Epithelial cell of proximal tubule (primary cell): ENCODE measurements at regions not wholly inside any gene's neighbourhood (a gene's known extent, or its start where the extent isn't known, plus 50 kb on each side); places are given as distances from the start of the nearest gene placed in this dataset.

Experiments used
- DNase-seq: peaks from one replicate; pipeline ENCODE4 v3.0.0-alpha.2; 2011; ENCODE audit warnings: low read depth
- H3K4me3 ChIP-seq: 2 replicates; pipeline ENCODE4 v1.5.1; 2011; ENCODE audit warnings: low read depth, mild to moderate bottlenecking, low read length
- CTCF ChIP-seq: conservative IDR thresholded peaks from 2 replicates; pipeline ENCODE4 v1.5.1; 2012; ENCODE audit warnings: low read depth, mild to moderate bottlenecking, low read length

- DNase-seq, result no peak
- no peak for TF ChIP-seq CTCF
- H3K4me3 ChIP-seq, result no peak overlapping the region
These were observed 126.4 kb upstream of the HSD17B12 start for GRCh38 chr11:43554148-43554473.

- no peak for TF ChIP-seq CTCF
- no peak overlapping the region for H3K4me3 ChIP-seq
- no peak for DNase-seq
These were observed 125.4 kb upstream of the HSD17B12 start for GRCh38 chr11:43555186-43555585.

DNA sequence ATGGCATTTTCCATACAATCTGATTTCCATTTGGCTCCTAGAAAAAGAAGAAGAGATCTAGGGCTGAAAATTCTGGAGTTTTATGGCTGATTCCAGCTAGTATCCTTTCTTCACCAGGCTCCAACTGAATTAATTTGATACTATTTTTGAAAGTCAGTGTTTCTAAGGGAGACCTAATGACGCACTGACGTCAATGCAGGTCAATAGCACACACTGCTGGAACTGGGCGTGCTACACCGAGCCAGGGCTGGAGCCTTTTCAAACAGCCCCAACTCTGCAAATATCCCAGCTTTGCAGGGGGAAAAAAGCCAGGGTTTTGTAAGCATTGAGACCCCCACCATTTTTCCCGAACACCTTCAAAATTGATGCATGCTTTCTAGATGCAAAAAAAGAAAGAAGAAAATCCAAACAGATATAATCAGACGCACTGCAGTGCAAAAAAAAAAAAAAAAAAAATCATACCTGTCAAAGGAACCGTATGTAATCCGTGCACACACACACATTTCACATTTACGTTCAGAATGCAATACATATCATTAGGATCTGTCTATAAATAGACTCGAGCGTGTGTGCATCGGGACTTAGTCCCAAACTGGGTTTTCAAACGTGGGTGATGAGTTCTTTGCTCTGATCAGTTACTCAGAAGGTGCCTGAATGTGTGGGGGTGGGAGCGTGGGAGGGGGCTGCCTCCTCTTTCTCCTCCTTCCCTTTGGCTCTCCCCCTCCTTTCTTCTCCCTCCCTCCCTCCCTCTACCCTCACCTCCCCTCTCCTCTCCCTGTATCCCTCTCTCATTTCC lies 124.5 kb upstream of the HSD17B12 start:
- H3K4me3 ChIP-seq, result no peak overlapping the region
- TF ChIP-seq CTCF, result no peak
- no peak for DNase-seq

DNA sequence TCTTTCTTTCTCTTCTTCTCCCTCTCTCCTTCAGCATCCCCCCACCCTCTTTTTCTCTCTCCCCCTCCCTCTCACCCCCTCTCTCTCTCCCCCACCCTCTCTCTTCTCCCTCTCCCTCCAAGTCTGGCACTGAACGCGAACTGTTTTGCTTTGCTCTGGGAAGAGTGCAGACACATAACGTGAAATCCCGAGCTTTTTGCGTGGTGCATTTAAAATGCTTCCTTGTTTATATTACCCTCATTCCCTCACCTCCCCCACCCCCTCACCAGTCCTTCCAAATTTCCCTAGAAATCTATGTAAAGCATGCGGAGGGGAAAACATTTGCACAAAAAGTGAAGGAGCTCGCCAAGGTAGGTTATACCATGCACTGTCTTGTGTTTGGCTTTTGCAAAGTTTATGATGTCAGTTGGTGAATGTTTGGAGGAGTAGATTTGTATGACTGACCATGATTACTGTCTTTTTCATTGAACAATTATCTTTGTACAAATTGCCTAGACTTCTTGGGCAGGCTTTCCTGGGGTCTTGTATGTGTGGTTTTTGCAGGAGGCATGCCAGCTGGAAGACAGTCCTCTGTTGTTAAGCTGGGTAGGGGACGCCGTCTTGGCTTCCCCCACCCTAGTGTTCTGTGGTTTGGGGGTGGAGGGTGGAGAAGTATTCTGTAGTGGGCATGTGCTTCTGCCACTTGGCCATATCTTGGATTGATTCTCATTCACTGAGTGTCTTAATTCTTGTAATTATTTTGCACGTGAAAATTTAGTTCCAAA lies 123.7 kb upstream of the HSD17B12 start:
- no peak for TF ChIP-seq CTCF
- no peak overlapping the region for H3K4me3 ChIP-seq
- DNase-seq, result no peak

DNA sequence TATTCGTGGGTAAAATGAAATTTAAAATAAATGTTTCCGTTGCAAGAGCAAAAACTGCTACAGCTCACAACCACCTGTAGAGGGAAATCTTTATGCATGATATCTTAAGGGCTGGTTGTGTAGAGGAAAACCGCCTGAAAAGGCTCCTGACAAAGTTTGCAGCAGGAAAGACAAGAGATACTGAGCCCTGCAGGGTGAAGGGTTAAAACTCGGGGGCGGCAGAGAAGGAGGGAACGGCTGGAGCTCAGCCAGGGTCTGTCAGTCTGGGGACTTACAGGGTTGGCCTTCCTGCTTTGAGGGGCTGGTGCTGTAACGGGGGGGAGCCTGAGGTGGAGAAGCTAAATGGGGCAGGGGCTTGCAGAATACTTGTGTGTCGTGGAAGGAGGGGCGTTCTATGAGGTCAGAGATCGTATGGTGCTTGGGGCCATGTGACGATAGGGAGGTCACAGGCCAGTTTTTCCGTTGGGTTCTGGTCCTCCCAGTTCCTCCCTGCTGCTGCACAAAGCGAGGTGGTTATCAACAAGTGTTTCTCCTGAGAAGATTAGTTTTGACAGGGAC lies 122.9 kb upstream of the HSD17B12 start:
- DNase-seq, result no peak
- H3K4me3 ChIP-seq, result no peak overlapping the region
- peak; percentile 27 for TF ChIP-seq CTCF

DNA sequence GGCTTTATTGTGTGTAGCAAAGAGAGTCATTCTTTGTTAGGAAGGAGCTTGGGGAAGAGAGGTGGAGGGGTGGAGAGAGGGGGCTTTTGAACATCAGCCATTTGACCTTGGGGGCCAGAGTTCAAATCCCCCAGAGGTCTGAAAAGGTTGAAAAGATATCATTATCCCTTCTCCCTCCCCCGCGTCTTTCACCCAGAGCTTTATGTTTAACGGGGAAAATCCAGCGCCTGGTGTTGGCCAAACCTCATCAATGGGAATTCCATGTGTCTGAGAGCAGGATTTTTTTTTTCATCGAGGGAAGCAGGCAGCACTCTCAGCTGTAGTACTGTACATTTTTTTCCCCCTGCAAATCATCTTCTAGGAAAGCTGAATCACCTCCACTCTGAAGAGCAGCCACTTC lies 122.4 kb upstream of the HSD17B12 start:
- DNase-seq, result no peak
- no peak overlapping the region for H3K4me3 ChIP-seq
- no peak for TF ChIP-seq CTCF
